IMR-90 (cell line): ENCODE measurements at regions not wholly inside any gene's neighbourhood (a gene's known extent, or its start where the extent isn't known, plus 50 kb on each side); places are given as distances from the start of the nearest gene placed in this dataset.

ENCODE experiments used
- ATAC-seq: fragments of 200-7000 bp; cut with Tn5 transposase; 2 replicates; pipeline ENCODE4 v1.9.1; 2020; ENCODE audit warnings: low read depth, mild to moderate bottlenecking, moderate library complexity
- BruUV-seq: library from RNA; stranded (reverse); fragments of 400-500 nt; replicated peaks from 2 replicates; lab custom pipeline; 2021; lab: Mats Ljungman, UMichigan
- CTCF ChIA-PET: fragments of 300-600 bp; formaldehyde crosslinking; extraction: SDS; loops from one replicate; lab custom pipeline; 2021; ENCODE audit warnings: antibody characterized with exemption; lab: Yijun Ruan, JAX
- POLR2A ChIA-PET: fragments of 300-600 bp; sonication (Branson Sonifier 250); formaldehyde crosslinking; loops from one replicate; lab custom pipeline; 2022; ENCODE audit warnings: antibody characterized with exemption; ENCODE audit not compliant: unreplicated experiment; lab: Charles Lee
- DNase-seq: peaks from one replicate; pipeline ENCODE4 v3.0.0; 2013
- H2AFZ ChIP-seq: replicated peaks from 2 replicates; pipeline ENCODE3; 2013; ENCODE audit warnings: low read length, mild to moderate bottlenecking; ENCODE audit not compliant: poor library complexity
- H2AK5ac ChIP-seq: 2 replicates; pipeline ENCODE4 v1.6.1; 2013; ENCODE audit warnings: low read depth, low read length, inconsistent platforms
- H2AK9ac ChIP-seq: replicated peaks from 2 replicates; pipeline ENCODE3; 2013; ENCODE audit warnings: mild to moderate bottlenecking, low read depth, low read length, moderate library complexity; ENCODE audit not compliant: poor library complexity
- H2BK120ac ChIP-seq: 2 replicates; pipeline ENCODE4 v1.6.1; 2013; ENCODE audit warnings: low read depth, low read length, inconsistent platforms
- H2BK15ac ChIP-seq: 3 replicates; pipeline ENCODE4 v1.6.1; 2013; ENCODE audit warnings: low read depth, low read length, inconsistent platforms
- H2BK20ac ChIP-seq: 2 replicates; pipeline ENCODE4 v1.6.1; 2013; ENCODE audit warnings: low read depth, mild to moderate bottlenecking, inconsistent platforms, low read length, moderate library complexity
- H2BK5ac ChIP-seq: 2 replicates; pipeline ENCODE4 v1.6.1; 2013; ENCODE audit warnings: mild to moderate bottlenecking, low read depth, low read length, inconsistent platforms; ENCODE audit not compliant: poor library complexity, severe bottlenecking
- H3K14ac ChIP-seq: replicated peaks from 2 replicates; pipeline ENCODE4 v1.6.1; 2013; ENCODE audit warnings: low read depth, low read length, inconsistent platforms
- H3K18ac ChIP-seq: 2 replicates; pipeline ENCODE4 v1.6.1; 2013; ENCODE audit warnings: low read depth, low read length, control low read depth
- H3K23ac ChIP-seq: 2 replicates; pipeline ENCODE4 v1.6.1; 2013; ENCODE audit warnings: low read depth, low read length, inconsistent platforms
- H3K27ac ChIP-seq: 2 replicates; pipeline ENCODE4 v1.5.1; 2013; ENCODE audit warnings: mild to moderate bottlenecking, control low read depth, low read length; ENCODE audit not compliant: insufficient read depth
- H3K27me3 ChIP-seq: 2 replicates; pipeline ENCODE4 v1.6.1; 2013; ENCODE audit warnings: low read length; ENCODE audit not compliant: control insufficient read depth, insufficient read depth
- H3K36me3 ChIP-seq: 2 replicates; pipeline ENCODE4 v1.6.1; 2013; ENCODE audit warnings: low read length, mixed read lengths; ENCODE audit not compliant: control insufficient read depth, insufficient read depth
- H3K4ac ChIP-seq: 2 replicates; pipeline ENCODE4 v1.6.1; 2013; ENCODE audit warnings: low read depth, low read length, inconsistent platforms
- H3K4me1 ChIP-seq: 2 replicates; pipeline ENCODE4 v1.6.1; 2013; ENCODE audit warnings: low read length, mixed read lengths; ENCODE audit not compliant: control insufficient read depth, insufficient read depth
- H3K4me2 ChIP-seq: 2 replicates; pipeline ENCODE4 v1.6.1; 2013; ENCODE audit warnings: low read depth, mild to moderate bottlenecking, control low read depth, low read length, moderate library complexity
- H3K4me3 ChIP-seq: 2 replicates; pipeline ENCODE4 v1.5.1; 2013; ENCODE audit warnings: low read depth, mild to moderate bottlenecking, control low read depth, low read length, moderate library complexity; ENCODE audit not compliant: insufficient read depth
- H3K56ac ChIP-seq: 2 replicates; pipeline ENCODE4 v1.6.1; 2013; ENCODE audit warnings: low read length, inconsistent platforms; ENCODE audit not compliant: insufficient read depth; ENCODE audit errors: extremely low read depth
- H3K79me1 ChIP-seq, 2 experiments: 2 replicates each; pipeline ENCODE4 v1.6.1; 2013; ENCODE audit warnings: low read length in 2 of 2, inconsistent platforms in 1 of 2, low read depth in 1 of 2
- H3K9ac ChIP-seq: 2 replicates; pipeline ENCODE4 v1.6.1; 2013; ENCODE audit warnings: low read depth, low read length, control low read depth
- H3K9me1 ChIP-seq: 2 replicates; pipeline ENCODE4 v1.6.1; 2013; ENCODE audit warnings: low read length, inconsistent platforms; ENCODE audit not compliant: insufficient read depth
- H3K9me3 ChIP-seq: 2 replicates; pipeline ENCODE4 v1.6.1; 2013; ENCODE audit warnings: low read length; ENCODE audit not compliant: control insufficient read depth, insufficient read depth
- H4K20me1 ChIP-seq: 2 replicates; pipeline ENCODE4 v1.6.1; 2013; ENCODE audit warnings: low read length, inconsistent platforms; ENCODE audit not compliant: insufficient read depth
- H4K5ac ChIP-seq: 2 replicates; pipeline ENCODE4 v1.6.1; 2013; ENCODE audit warnings: mild to moderate bottlenecking, low read depth, low read length, control low read depth
- H4K8ac ChIP-seq, 2 experiments: 2 replicates each; pipeline ENCODE4 v1.6.1; 2013; ENCODE audit warnings: low read depth in 2 of 2, low read length in 2 of 2, control low read depth in 1 of 2, inconsistent platforms in 1 of 2
- H4K91ac ChIP-seq: 2 replicates; pipeline ENCODE4 v1.6.1; 2013; ENCODE audit warnings: low read depth, low read length, inconsistent platforms; ENCODE audit not compliant: insufficient read depth
- BHLHE40 ChIP-seq: fragments of 150-350 bp; IDR thresholded peaks from 2 replicates; pipeline ENCODE4 v1.6.1; 2016; ENCODE audit warnings: mild to moderate bottlenecking, low read depth, low read length
- CEBPB ChIP-seq: IDR thresholded peaks from 2 replicates; pipeline ENCODE4 v1.6.1; 2012; ENCODE audit warnings: low read depth, low read length, improper control_type of control experiment
- CHD1 ChIP-seq: IDR thresholded peaks from 2 replicates; pipeline ENCODE4 v1.6.1; 2012; ENCODE audit warnings: low read depth, low read length, improper control_type of control experiment
- FOS ChIP-seq: fragments of 150-350 bp; IDR thresholded peaks from 2 replicates; pipeline ENCODE4 v1.6.1; 2016; ENCODE audit warnings: low read depth, low read length
- MAZ ChIP-seq: IDR thresholded peaks from 2 replicates; pipeline ENCODE4 v1.6.1; 2012; ENCODE audit warnings: low read depth, mild to moderate bottlenecking, low read length, improper control_type of control experiment, moderate library complexity, borderline replicate concordance
- MXI1 ChIP-seq: IDR thresholded peaks from 2 replicates; pipeline ENCODE4 v1.6.1; 2012; ENCODE audit warnings: low read depth, mild to moderate bottlenecking, low read length, moderate library complexity, borderline replicate concordance
- NFE2L2 ChIP-seq: fragments of 150-350 bp; IDR thresholded peaks from 2 replicates; pipeline ENCODE4 v1.6.1; 2016; ENCODE audit warnings: low read depth, mild to moderate bottlenecking, low read length
- RCOR1 ChIP-seq: IDR thresholded peaks from 2 replicates; pipeline ENCODE4 v1.6.1; 2012; ENCODE audit warnings: mild to moderate bottlenecking, low read length, improper control_type of control experiment; ENCODE audit not compliant: insufficient replicate concordance
- RFX5 ChIP-seq: IDR thresholded peaks from 2 replicates; pipeline ENCODE4 v1.8.0; 2012; ENCODE audit warnings: low read depth, mild to moderate bottlenecking, low read length, moderate library complexity
- WGBS, 2 experiments: methylation state at CpG; one replicate each; pipeline versions ENCODE4 v1.1.5 to v1.1.7; 2013; ENCODE audit warnings: missing lambda C conversion rate in 2 of 2; ENCODE audit not compliant: insufficient read length in 1 of 2; ENCODE audit errors: extremely low coverage in 2 of 2; 5-methylcytosine and 5-hydroxymethylcytosine counted together
- dilution Hi-C: fragments of 300-500 bp; cut with HindIII; formaldehyde crosslinking; loops from one replicate; pipeline ENCODE4 v1.14.3; 2018; ENCODE audit warnings: low sequenced_read_pairs; ENCODE audit not compliant: unreplicated experiment
- in situ Hi-C: fragments of 300-500 bp; cut with MboI; formaldehyde crosslinking; loops from 3 replicates; pipeline ENCODE4 v1.14.3; 2019; ENCODE audit warnings: low sequenced_read_pairs, inconsistent platforms, mixed read lengths
- intact Hi-C: fragments of 100-400 bp; cut with micrococcal nuclease; formaldehyde crosslinking; loops from 2 replicates; pipeline ENCODE4 v1.10.0; 2022
- TF ChIP-seq, protein P1 (sequence below): fragments of 150-350 bp; IDR thresholded peaks from 2 replicates; pipeline ENCODE4 v1.6.1; 2016; ENCODE audit warnings: low read depth, mild to moderate bottlenecking, low read length, moderate library complexity, borderline replicate concordance
- TF ChIP-seq, protein P2 (sequence below): fragments of 150-350 bp; IDR thresholded peaks from 2 replicates; pipeline ENCODE4 v1.6.1; 2017; ENCODE audit warnings: mild to moderate bottlenecking, antibody characterized with exemption, low read length, low read depth

DNA sequence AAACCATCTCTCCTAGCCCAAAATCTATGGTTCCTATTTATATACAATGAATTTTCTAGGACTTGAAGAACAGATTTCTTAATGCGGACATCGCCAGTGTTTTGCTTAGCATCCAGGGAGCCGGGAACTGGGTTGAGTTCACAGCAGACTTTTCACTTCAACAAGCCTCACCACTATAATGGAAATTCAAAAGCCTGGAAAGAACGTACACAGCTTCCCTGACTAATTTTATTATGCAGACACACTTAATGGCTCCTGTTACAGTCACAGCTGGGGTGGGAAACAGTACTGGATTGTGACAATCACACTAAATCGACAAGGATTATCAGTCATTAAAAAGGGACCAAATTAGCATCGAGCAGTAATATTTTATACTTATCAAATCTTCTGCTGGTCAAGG is 129.2 kb upstream of the BNIP2 start:
- WGBS, 2 experiments: 10% methylated on average over 2 of the region's 6 CpGs; no CpG with 5 or more reads in 1 of the 2 experiments
- Histone ChIP-seq H3K27ac (no peak overlapping the region), H2BK5ac (no peak overlapping the region), H3K9me3 (no peaks in the 10 kb centered on the region), H3K9me1 (no peaks in the 10 kb centered on the region), H4K5ac (no peak overlapping the region), H3K79me1 (no peaks in the 10 kb centered on the region), H3K18ac (no peak overlapping the region), H3K14ac (no peak overlapping the region), H3K4me1 (no peaks in the 10 kb centered on the region), H4K20me1 (no peaks in the 10 kb centered on the region), H3K23ac (no peak overlapping the region), H3K27me3 (no peaks in the 10 kb centered on the region; the same call in 1 of the 2 replicates), H2AFZ (no peak overlapping the region), H2AK9ac (no peak overlapping the region), H2BK120ac (no peak overlapping the region), H3K4me2 (no peak overlapping the region), H4K91ac (no peak overlapping the region), H3K9ac (no peak overlapping the region), H3K56ac (no peak overlapping the region), H3K36me3 (no peaks in the 10 kb centered on the region), H3K4ac (no peak overlapping the region), H2AK5ac (no peak overlapping the region), H2BK15ac (no peak overlapping the region), H4K8ac (no peak overlapping the region), H2BK20ac (no peak overlapping the region), H3K4me3 (no peak overlapping the region)
- in situ Hi-C loops: no loop called here
- TF ChIP-seq, protein P1, sequence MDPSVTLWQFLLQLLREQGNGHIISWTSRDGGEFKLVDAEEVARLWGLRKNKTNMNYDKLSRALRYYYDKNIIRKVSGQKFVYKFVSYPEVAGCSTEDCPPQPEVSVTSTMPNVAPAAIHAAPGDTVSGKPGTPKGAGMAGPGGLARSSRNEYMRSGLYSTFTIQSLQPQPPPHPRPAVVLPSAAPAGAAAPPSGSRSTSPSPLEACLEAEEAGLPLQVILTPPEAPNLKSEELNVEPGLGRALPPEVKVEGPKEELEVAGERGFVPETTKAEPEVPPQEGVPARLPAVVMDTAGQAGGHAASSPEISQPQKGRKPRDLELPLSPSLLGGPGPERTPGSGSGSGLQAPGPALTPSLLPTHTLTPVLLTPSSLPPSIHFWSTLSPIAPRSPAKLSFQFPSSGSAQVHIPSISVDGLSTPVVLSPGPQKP: no peak
- TF ChIP-seq CEBPB (no peak), RFX5 (no peak), RCOR1 (no peak), BHLHE40 (no peak), FOS (no peak), MAZ (no peak), MXI1 (no peak), CHD1 (no peak), NFE2L2 (no peak)
- TF ChIP-seq, protein P2, sequence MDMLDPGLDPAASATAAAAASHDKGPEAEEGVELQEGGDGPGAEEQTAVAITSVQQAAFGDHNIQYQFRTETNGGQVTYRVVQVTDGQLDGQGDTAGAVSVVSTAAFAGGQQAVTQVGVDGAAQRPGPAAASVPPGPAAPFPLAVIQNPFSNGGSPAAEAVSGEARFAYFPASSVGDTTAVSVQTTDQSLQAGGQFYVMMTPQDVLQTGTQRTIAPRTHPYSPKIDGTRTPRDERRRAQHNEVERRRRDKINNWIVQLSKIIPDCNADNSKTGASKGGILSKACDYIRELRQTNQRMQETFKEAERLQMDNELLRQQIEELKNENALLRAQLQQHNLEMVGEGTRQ: no peak
- no peak for DNase-seq
- dilution Hi-C loops: no loop called here
- ChIA-PET POLR2A (no interaction called here), CTCF (interaction anchor here (0.7 kb wide), 1 partner anchor 15 kb away, joined by 3 read pairs; no protein-coding TSS in a partner anchor)
- ATAC-seq: no peak
- BruUV-seq: no TSS peak
- intact Hi-C loops: no loop called here
